ENCODE measurements at regions not wholly inside any gene's neighbourhood (a gene's known extent, or its start where the extent isn't known, plus 50 kb on each side); places are given as distances from the start of the nearest gene placed in this dataset.

- no peak overlapping the region for H3K4me3 Mint-ChIP-seq
- Histone ChIP-seq H3K27me3 (ENCODE audit: control insufficient read depth in 2 of 2, insufficient read depth in 2 of 2, low read length in 2 of 2) (no peaks in the 10 kb centered on the region), H3K27ac (ENCODE audit: low read depth in 1 of 2, low read length in 2 of 2) (no peak overlapping the region), H3K4me3 (replicated peaks in 1 of 3; ENCODE audit: low read depth in 2 of 3, low read length in 3 of 3) (no peak overlapping the region), H3K4me1 (ENCODE audit: control insufficient read depth in 1 of 2, insufficient read depth in 2 of 2, low read length in 2 of 2) (no peaks in the 10 kb centered on the region), H3K9ac (ENCODE audit: insufficient read depth, low read length, poor library complexity, severe bottlenecking) (no peak overlapping the region), H3K79me2 (ENCODE audit: insufficient read depth, low read length) (no peaks in the 10 kb centered on the region), H2AFZ (ENCODE audit: insufficient read depth, low read depth, low read length, poor library complexity, severe bottlenecking) (no peak overlapping the region), H3K4me2 (replicated peaks; ENCODE audit: extremely low read depth, low read length, poor library complexity, severe bottlenecking) (no peak overlapping the region), H4K20me1 (ENCODE audit: insufficient read depth, low read length) (no peaks in the 10 kb centered on the region), H3K36me3 (replicated peaks in 1 of 2; ENCODE audit: control insufficient read depth in 1 of 2, insufficient read depth in 2 of 2, low read length in 2 of 2) (no peaks in the 10 kb centered on the region), H3K9me3 (replicated peaks in 1 of 2; ENCODE audit: control insufficient read depth in 1 of 2, insufficient read depth in 1 of 2, low read length in 2 of 2) (peaks cover 6 to 7% of the 10 kb centered on the region in 2 donors)
- TF ChIP-seq, protein P1, sequence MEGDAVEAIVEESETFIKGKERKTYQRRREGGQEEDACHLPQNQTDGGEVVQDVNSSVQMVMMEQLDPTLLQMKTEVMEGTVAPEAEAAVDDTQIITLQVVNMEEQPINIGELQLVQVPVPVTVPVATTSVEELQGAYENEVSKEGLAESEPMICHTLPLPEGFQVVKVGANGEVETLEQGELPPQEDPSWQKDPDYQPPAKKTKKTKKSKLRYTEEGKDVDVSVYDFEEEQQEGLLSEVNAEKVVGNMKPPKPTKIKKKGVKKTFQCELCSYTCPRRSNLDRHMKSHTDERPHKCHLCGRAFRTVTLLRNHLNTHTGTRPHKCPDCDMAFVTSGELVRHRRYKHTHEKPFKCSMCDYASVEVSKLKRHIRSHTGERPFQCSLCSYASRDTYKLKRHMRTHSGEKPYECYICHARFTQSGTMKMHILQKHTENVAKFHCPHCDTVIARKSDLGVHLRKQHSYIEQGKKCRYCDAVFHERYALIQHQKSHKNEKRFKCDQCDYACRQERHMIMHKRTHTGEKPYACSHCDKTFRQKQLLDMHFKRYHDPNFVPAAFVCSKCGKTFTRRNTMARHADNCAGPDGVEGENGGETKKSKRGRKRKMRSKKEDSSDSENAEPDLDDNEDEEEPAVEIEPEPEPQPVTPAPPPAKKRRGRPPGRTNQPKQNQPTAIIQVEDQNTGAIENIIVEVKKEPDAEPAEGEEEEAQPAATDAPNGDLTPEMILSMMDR (IDR thresholded peaks at IDR 0.05): no peak
- no peaks in the 10 kb centered on the region for H3K36me3 Mint-ChIP-seq
- no peak for DNase-seq
- intact Hi-C loops (cut with micrococcal nuclease): no loop called here
- 90% methylated on average over 2 of the region's 2 CpGs for WGBS (ENCODE audit: insufficient coverage)
- no peak overlapping the region for H3K27ac Mint-ChIP-seq
- no peaks in the 10 kb centered on the region for H3K4me1 Mint-ChIP-seq
- peaks cover 0 to 11% (median 2%) of the 10 kb centered on the region in 7 donors for H3K9me3 Mint-ChIP-seq
- no peaks in the 10 kb centered on the region for H3K27me3 Mint-ChIP-seq (ENCODE audit: low read depth in 3 of 3)
Measured at GRCh38 chr3:28743271-28743670, 394.6 kb upstream of the AZI2 start.

DNA sequence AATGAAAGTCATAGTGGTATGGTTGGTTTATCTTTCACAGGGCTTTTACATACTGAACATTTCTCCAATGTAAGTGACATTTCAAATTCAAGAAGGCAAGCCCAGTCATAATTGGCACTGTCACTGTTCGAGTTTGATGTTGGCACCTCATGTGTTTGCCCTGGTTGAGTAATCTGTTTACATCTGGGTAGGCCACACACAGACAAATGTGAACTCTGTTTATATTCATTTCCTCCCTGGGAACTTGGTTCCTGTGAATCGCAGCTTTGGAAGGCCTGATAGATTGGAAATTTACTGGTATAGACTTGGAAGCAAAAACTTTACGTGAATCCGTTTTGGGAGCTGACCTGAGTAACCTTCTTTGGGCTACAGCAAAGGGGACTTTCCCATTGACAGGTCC is 395.2 kb upstream of the AZI2 start:
- no peaks in the 10 kb centered on the region for H3K36me3 Mint-ChIP-seq
- Histone ChIP-seq H2AFZ (ENCODE audit: insufficient read depth, low read depth, low read length, poor library complexity, severe bottlenecking) (no peak overlapping the region), H3K4me3 (replicated peaks in 1 of 3; ENCODE audit: low read depth in 2 of 3, low read length in 3 of 3) (no peak overlapping the region), H3K9me3 (replicated peaks in 1 of 2; ENCODE audit: control insufficient read depth in 1 of 2, insufficient read depth in 1 of 2, low read length in 2 of 2) (peaks cover 6 to 7% of the 10 kb centered on the region in 2 donors), H3K4me1 (ENCODE audit: control insufficient read depth in 1 of 2, insufficient read depth in 2 of 2, low read length in 2 of 2) (no peaks in the 10 kb centered on the region), H3K79me2 (ENCODE audit: insufficient read depth, low read length) (no peaks in the 10 kb centered on the region), H4K20me1 (ENCODE audit: insufficient read depth, low read length) (no peaks in the 10 kb centered on the region), H3K36me3 (replicated peaks in 1 of 2; ENCODE audit: control insufficient read depth in 1 of 2, insufficient read depth in 2 of 2, low read length in 2 of 2) (no peaks in the 10 kb centered on the region), H3K27me3 (ENCODE audit: control insufficient read depth in 2 of 2, insufficient read depth in 2 of 2, low read length in 2 of 2) (no peaks in the 10 kb centered on the region), H3K9ac (ENCODE audit: insufficient read depth, low read length, poor library complexity, severe bottlenecking) (no peak overlapping the region), H3K27ac (ENCODE audit: low read depth in 1 of 2, low read length in 2 of 2) (no peak overlapping the region), H3K4me2 (replicated peaks; ENCODE audit: extremely low read depth, low read length, poor library complexity, severe bottlenecking) (no peak overlapping the region)
- DNase-seq: no peak
- intact Hi-C loops (cut with micrococcal nuclease): no loop called here
- H3K4me1 Mint-ChIP-seq: no peaks in the 10 kb centered on the region
- H3K4me3 Mint-ChIP-seq: no peak overlapping the region
- TF ChIP-seq, protein P1 (IDR thresholded peaks at IDR 0.05): no peak
- no peak overlapping the region for H3K27ac Mint-ChIP-seq
- 100% methylated on average over 2 of the region's 4 CpGs for WGBS (ENCODE audit: insufficient coverage)
- no peaks in the 10 kb centered on the region for H3K27me3 Mint-ChIP-seq (ENCODE audit: low read depth in 3 of 3)
- H3K9me3 Mint-ChIP-seq: peaks cover 1 to 11% (median 2%) of the 10 kb centered on the region in 7 donors

Data from CD14-positive monocyte (primary cell).